Endothelial cell of umbilical vein (primary cell): ENCODE measurements at regions not wholly inside any gene's neighbourhood (a gene's known extent, or its start where the extent isn't known, plus 50 kb on each side); places are given as distances from the start of the nearest gene placed in this dataset.

Experiments used
- BruUV-seq: library from RNA; stranded (reverse); fragments of 400-500 nt; replicated peaks from 2 replicates; lab custom pipeline; 2021; lab: Mats Ljungman, UMichigan
- CTCF ChIA-PET: fragments of 300-600, 350-600 bp; sonication (Branson Sonifier 250); formaldehyde crosslinking; loops from one replicate; lab custom pipeline; 2021; ENCODE audit warnings: antibody characterized with exemption, inconsistent platforms; lab: Charles Lee
- POLR2A ChIA-PET: fragments of 300-600, 350-600 bp; sonication (Branson Sonifier 250); formaldehyde crosslinking; loops from one replicate; lab custom pipeline; 2021; ENCODE audit warnings: antibody characterized with exemption, inconsistent platforms; lab: Charles Lee
- DNase-seq: peaks from one replicate; pipeline ENCODE4 v3.0.0-alpha.2; 2011; ENCODE audit warnings: low read depth, low spot score
- FAIRE-seq: peaks from 2 replicates; lab custom pipeline; 2011; peaks lifted over from hg19 to GRCh38; lab: Jason Lieb, UNC
- H2AFZ ChIP-seq: 2 replicates; pipeline ENCODE4 v1.6.0; 2012; ENCODE audit warnings: low read depth, low read length, control low read depth, inconsistent platforms
- H3K27ac ChIP-seq: 2 replicates; pipeline ENCODE4 v1.5.1; 2011; ENCODE audit warnings: low read depth, mild to moderate bottlenecking, control low read depth, low read length, moderate library complexity; ENCODE audit not compliant: insufficient read depth
- H3K27me3 ChIP-seq, 2 experiments: 2 replicates each; pipeline versions ENCODE4 v1.6.0 to v1.6.1; 2011; ENCODE audit warnings: low read length in 2 of 2, mixed read lengths in 1 of 2; ENCODE audit not compliant: control insufficient read depth in 2 of 2, insufficient read depth in 2 of 2
- H3K36me3 ChIP-seq, 2 experiments: 2 replicates in 1 of 2; 3 replicates in 1 of 2; pipeline ENCODE4 v1.5.1; 2011; ENCODE audit warnings: low read length in 2 of 2, mild to moderate bottlenecking in 1 of 2, moderate library complexity in 1 of 2; ENCODE audit not compliant: control insufficient read depth in 2 of 2, insufficient read depth in 2 of 2; ENCODE audit errors: extremely low read depth in 1 of 2
- H3K4me1 ChIP-seq: 3 replicates; pipeline ENCODE4 v1.5.1; 2011; ENCODE audit warnings: mild to moderate bottlenecking, low read length; ENCODE audit not compliant: control insufficient read depth, insufficient read depth; ENCODE audit errors: extremely low read depth
- H3K4me2 ChIP-seq: 2 replicates; pipeline ENCODE4 v1.6.1; 2011; ENCODE audit warnings: low read length, control low read depth, mixed read lengths; ENCODE audit not compliant: insufficient read depth
- H3K4me3 ChIP-seq, 3 experiments: fragments of 200-600 bp in 1 of 3; sonication (generic), shearing (Covaris generic) in 1 of 3; replicated peaks in 1 of 3; 2 replicates each; pipeline ENCODE4 v1.5.1; 2011 to 2016; ENCODE audit warnings: control low read depth in 3 of 3, low read length in 3 of 3, mild to moderate bottlenecking in 2 of 3, inconsistent platforms in 1 of 3, low read depth in 1 of 3, moderate library complexity in 1 of 3; ENCODE audit not compliant: insufficient read depth in 1 of 3
- H3K79me2 ChIP-seq: 2 replicates; pipeline ENCODE4 v1.6.0; 2012; ENCODE audit warnings: low read length, inconsistent platforms; ENCODE audit not compliant: control insufficient read depth, insufficient read depth
- H3K9ac ChIP-seq: replicated peaks from 2 replicates; pipeline ENCODE3; 2011; ENCODE audit warnings: low read length, control low read depth; ENCODE audit not compliant: insufficient read depth; ENCODE audit errors: extremely low read depth
- H3K9me1 ChIP-seq: replicated peaks from 3 replicates; pipeline ENCODE4 v1.6.0; 2011; ENCODE audit warnings: mild to moderate bottlenecking, low read length; ENCODE audit not compliant: control insufficient read depth, insufficient read depth; ENCODE audit errors: extremely low read depth
- H3K9me3 ChIP-seq: replicated peaks from 2 replicates; pipeline ENCODE4 v1.5.1; 2012; ENCODE audit warnings: low read length, inconsistent platforms; ENCODE audit not compliant: control insufficient read depth, insufficient read depth
- H4K20me1 ChIP-seq: replicated peaks from 2 replicates; pipeline ENCODE3; 2011; ENCODE audit warnings: mild to moderate bottlenecking, low read length; ENCODE audit not compliant: control insufficient read depth, insufficient read depth; ENCODE audit errors: extremely low read depth
- CTCF ChIP-seq, 2 donors: IDR thresholded peaks; 1 replicate in 1 of 2; 2 replicates in 1 of 2; pipeline ENCODE4 v1.5.1; 2011; ENCODE audit warnings: low read length in 2 of 2, mild to moderate bottlenecking in 2 of 2, moderate library complexity in 2 of 2, control low read depth in 1 of 2, inconsistent platforms in 1 of 2, low read depth in 1 of 2; ENCODE audit not compliant: insufficient read depth in 1 of 2; ENCODE audit errors: extremely low read depth in 1 of 2
- EZH2 ChIP-seq: IDR thresholded peaks from 2 replicates; pipeline ENCODE4 v1.6.1; 2012; ENCODE audit warnings: borderline replicate concordance, low read depth, mild to moderate bottlenecking, moderate library complexity, low read length, inconsistent platforms; ENCODE audit not compliant: severe bottlenecking
- GATA2 ChIP-seq: IDR thresholded peaks from 2 replicates; pipeline ENCODE4 v1.7.0; 2011; ENCODE audit warnings: low read depth, mild to moderate bottlenecking, moderate library complexity, mixed read lengths, low read length; ENCODE audit not compliant: insufficient read length, insufficient read depth
- JUN ChIP-seq: IDR thresholded peaks from 2 replicates; pipeline ENCODE4 v1.6.1; 2011; ENCODE audit warnings: borderline replicate concordance, low read depth; ENCODE audit not compliant: insufficient read length, insufficient read depth
- MYC ChIP-seq: IDR thresholded peaks from one replicate; pipeline ENCODE4 v1.6.1; 2011; ENCODE audit warnings: mild to moderate bottlenecking, low read depth, low read length
- POLR2AphosphoS5 ChIP-seq: IDR thresholded peaks from 2 replicates; pipeline ENCODE4 v1.6.1; 2012; ENCODE audit warnings: low read depth, mild to moderate bottlenecking, control low read depth, low read length, moderate library complexity; ENCODE audit not compliant: insufficient read depth
- dilution Hi-C: fragments of 300-500 bp; cut with MboI; formaldehyde crosslinking; loops from one replicate; pipeline ENCODE4 v1.15.0; 2019; ENCODE audit warnings: low sequenced_read_pairs; ENCODE audit not compliant: extremely low pct_ligation_motif_present
- intact Hi-C: fragments of 100-400 bp; cut with micrococcal nuclease; formaldehyde crosslinking; loops from one replicate; pipeline ENCODE4 v1.10.0; 2022

DNA sequence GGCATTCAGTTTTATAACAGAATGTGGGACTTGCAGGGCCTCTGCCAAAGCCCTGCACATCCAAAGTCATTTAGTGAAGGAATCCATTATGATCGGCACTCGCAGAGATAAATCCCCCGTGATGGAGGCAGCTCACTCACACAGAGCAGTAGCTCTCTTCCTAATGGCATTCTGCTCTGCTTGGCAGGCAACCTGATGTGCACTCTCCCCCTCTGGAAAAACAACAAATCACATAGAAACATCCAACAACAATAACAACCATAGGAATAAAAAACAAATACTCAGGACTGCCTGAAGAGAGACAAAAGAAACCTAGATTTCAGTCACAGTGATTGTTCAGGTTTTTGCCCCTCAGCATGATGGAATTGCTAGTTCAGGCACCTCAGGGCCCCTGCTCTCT lies 59.7 kb downstream of the NAA11 start:
- no peak overlapping the region for H3K4me2 ChIP-seq
- no TSS peak for BruUV-seq
- no peak overlapping the region for H2AFZ ChIP-seq
- H3K9ac ChIP-seq = no peak overlapping the region
- H3K9me3 ChIP-seq = no peaks in the 10 kb centered on the region
- FAIRE-seq (no peak), DNase-seq (no peak)
- no peak overlapping the region for H3K4me3 ChIP-seq
- dilution Hi-C loops = no loop called here
- intact Hi-C loops = no loop called here
- no peak overlapping the region for H3K27ac ChIP-seq
- no peaks in the 10 kb centered on the region for H3K79me2 ChIP-seq
- no peaks in the 10 kb centered on the region for H3K9me1 ChIP-seq
- CTCF ChIA-PET = no interaction called here
- TF ChIP-seq POLR2AphosphoS5 = no peak
- TF ChIP-seq MYC = no peak
- TF ChIP-seq GATA2 = no peak
- no peak for TF ChIP-seq JUN
- TF ChIP-seq CTCF (IDR thresholded peaks at IDR 0.05; ENCODE audit: extremely low read depth in 1 of 2, insufficient read depth in 1 of 2, low read depth in 1 of 2, low read length in 2 of 2) = no peak
- TF ChIP-seq EZH2 = no peak
- H3K4me1 ChIP-seq = no peaks in the 10 kb centered on the region
- H3K27me3 ChIP-seq = no peaks in the 10 kb centered on the region
- POLR2A ChIA-PET = no interaction called here
- no peaks in the 10 kb centered on the region for H4K20me1 ChIP-seq
- no peaks in the 10 kb centered on the region for H3K36me3 ChIP-seq

DNA sequence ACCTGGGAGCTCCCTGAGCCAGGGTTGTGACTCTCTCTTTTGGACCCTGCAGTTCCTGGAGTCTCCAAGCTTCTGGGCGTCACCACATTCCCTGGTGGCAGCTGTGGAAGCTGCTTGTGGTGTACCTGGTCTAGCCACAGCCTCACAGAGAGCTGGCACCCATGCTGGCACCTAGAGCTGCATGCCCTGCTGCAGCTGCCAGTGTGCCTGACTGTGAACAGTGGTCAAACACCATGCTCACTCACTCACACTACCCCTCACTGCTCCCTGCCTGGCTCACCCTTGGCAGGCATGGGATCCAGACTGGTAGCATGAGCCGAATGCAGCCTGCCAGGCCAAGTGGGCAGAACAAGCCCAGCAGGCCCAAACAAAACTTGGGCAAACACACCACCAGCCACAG lies 66.6 kb downstream of the NAA11 start:
- H3K79me2 ChIP-seq = no peaks in the 10 kb centered on the region
- no peaks in the 10 kb centered on the region for H3K27me3 ChIP-seq
- TF ChIP-seq GATA2 = no peak
- H3K36me3 ChIP-seq = no peaks in the 10 kb centered on the region
- ChIA-PET POLR2A (no interaction called here), CTCF (interaction anchor here (1.2 kb wide), 1 partner anchor 12 kb away, joined by 3 read pairs; no protein-coding TSS in a partner anchor)
- FAIRE-seq = no peak
- no peak overlapping the region for H3K4me2 ChIP-seq
- DNase-seq = no peak
- H4K20me1 ChIP-seq = no peaks in the 10 kb centered on the region
- H3K9ac ChIP-seq = no peak overlapping the region
- H3K4me1 ChIP-seq = no peaks in the 10 kb centered on the region
- H3K9me1 ChIP-seq = no peaks in the 10 kb centered on the region
- dilution Hi-C loops (no loop called here), intact Hi-C loops (no loop called here)
- no peak overlapping the region for H3K4me3 ChIP-seq
- no peak overlapping the region for H2AFZ ChIP-seq
- H3K9me3 ChIP-seq = no peaks in the 10 kb centered on the region
- no TSS peak for BruUV-seq
- no peak overlapping the region for H3K27ac ChIP-seq
